ENCODE measurements at regions not wholly inside any gene's neighbourhood (a gene's known extent, or its start where the extent isn't known, plus 50 kb on each side); places are given as distances from the start of the nearest gene placed in this dataset.

DNA sequence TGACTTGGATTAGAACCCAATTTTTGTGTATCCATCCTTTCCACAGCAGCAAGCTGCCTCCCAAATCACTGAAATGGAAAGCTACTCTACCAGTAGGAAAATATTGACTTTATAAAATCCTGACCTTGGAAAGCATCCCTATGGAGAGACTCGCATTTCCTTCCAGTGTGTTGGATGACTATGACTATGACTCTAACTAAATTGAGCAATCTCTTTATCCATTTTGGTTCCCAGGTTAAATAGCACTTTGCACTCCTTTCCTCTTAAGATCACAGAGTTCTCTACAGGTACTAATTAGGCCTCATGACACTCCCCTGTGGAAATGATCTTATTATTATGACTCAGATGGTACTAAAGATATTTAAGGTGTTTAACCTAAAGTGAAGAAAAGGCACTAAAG, 431.8 kb downstream of the PPARGC1A start:
- DNase-seq (ENCODE audit: low spot score): no peak
- TF ChIP-seq CTCF (conservative IDR thresholded peaks at IDR 0.05; ENCODE audit: low read depth): no peak
- ChIA-PET POLR2A (ENCODE audit: low non-redundant PET) (no interaction called here), CTCF (interaction anchor here (1.0 kb wide), 1 partner anchor 125 kb away, joined by 3 read pairs; no protein-coding TSS in a partner anchor)
- H3K27ac ChIP-seq: no peak overlapping the region

- H3K27ac ChIP-seq: no peak overlapping the region
- POLR2A ChIA-PET (ENCODE audit: low non-redundant PET): no interaction called here
- TF ChIP-seq CTCF (conservative IDR thresholded peaks at IDR 0.05; ENCODE audit: low read depth): no peak
- CTCF ChIA-PET: no interaction called here
- DNase-seq (ENCODE audit: low spot score): no peak
These were observed 433.0 kb downstream of the PPARGC1A start for GRCh38 chr4:23456864-23457263.

- no peak overlapping the region for H3K27ac ChIP-seq
- ChIA-PET CTCF (interaction anchor here (0.7 kb wide), 1 partner anchor 323 kb away, joined by 3 read pairs; no protein-coding TSS in a partner anchor), POLR2A (ENCODE audit: low non-redundant PET) (no interaction called here)
- no peak for TF ChIP-seq CTCF (conservative IDR thresholded peaks at IDR 0.05; ENCODE audit: low read depth)
- DNase-seq (ENCODE audit: low spot score): no peak
These were observed 434.2 kb downstream of the PPARGC1A start for GRCh38 chr4:23455456-23456158.

GRCh38 chr4:23441530-23442069, 448.2 kb downstream of the PPARGC1A start:
- ChIA-PET CTCF (interaction anchor here (0.6 kb wide), 1 partner anchor 1414 kb away, joined by 3 read pairs; no protein-coding TSS in a partner anchor), POLR2A (ENCODE audit: low non-redundant PET) (no interaction called here)
- no peak for TF ChIP-seq CTCF (conservative IDR thresholded peaks at IDR 0.05; ENCODE audit: low read depth)
- no peak overlapping the region for H3K27ac ChIP-seq
- DNase-seq (ENCODE audit: low spot score): no peak

- no peak for DNase-seq (ENCODE audit: low spot score)
- H3K27ac ChIP-seq: no peak overlapping the region
- POLR2A ChIA-PET (ENCODE audit: low non-redundant PET): no interaction called here
- CTCF ChIA-PET: no interaction called here
- TF ChIP-seq CTCF (conservative IDR thresholded peaks at IDR 0.05; ENCODE audit: low read depth): no peak
These were observed 451.1 kb downstream of the PPARGC1A start for GRCh38 chr4:23438764-23439163.

- ChIA-PET POLR2A (ENCODE audit: low non-redundant PET) (no interaction called here), CTCF (no interaction called here)
- TF ChIP-seq CTCF (conservative IDR thresholded peaks at IDR 0.05; ENCODE audit: low read depth): no peak
- DNase-seq (ENCODE audit: low spot score): no peak
- no peak overlapping the region for H3K27ac ChIP-seq
These were observed 460.4 kb downstream of the PPARGC1A start for GRCh38 chr4:23429497-23429896.

Measured in RWPE1 (cell line).